VCaP (cell line): ENCODE measurements at regions not wholly inside any gene's neighbourhood (a gene's known extent, or its start where the extent isn't known, plus 50 kb on each side); places are given as distances from the start of the nearest gene placed in this dataset.

ENCODE experiments used
- H3K27ac ChIP-seq: fragments of 450-650 bp; 2 replicates; pipeline ENCODE4 v1.5.1; 2017
- CTCF ChIP-seq: fragments of 450-650 bp; conservative IDR thresholded peaks from 2 replicates; pipeline ENCODE4 v1.5.1; 2017; ENCODE audit warnings: mild to moderate bottlenecking, moderate library complexity

GRCh38 chr3:72591522-72592421, 256.5 kb downstream of the SHQ1 start:
- no peak overlapping the region for H3K27ac ChIP-seq

GRCh38 chr3:72590732-72591221, 257.5 kb downstream of the SHQ1 start:
- TF ChIP-seq CTCF = no peak
- no peak overlapping the region for H3K27ac ChIP-seq

More at GRCh38 chr3:72591522-72592421, 256.5 kb downstream of the SHQ1 start:
- no peak for TF ChIP-seq CTCF

- no peak for TF ChIP-seq CTCF
- no peak overlapping the region for H3K27ac ChIP-seq
These were observed 261.0 kb downstream of the SHQ1 start for GRCh38 chr3:72587282-72587681.

- no peak overlapping the region for H3K27ac ChIP-seq
- TF ChIP-seq CTCF = no peak
These were observed 261.6 kb downstream of the SHQ1 start for GRCh38 chr3:72586694-72587093.

- no peak for TF ChIP-seq CTCF
- H3K27ac ChIP-seq = no peak overlapping the region
These were observed 262.3 kb downstream of the SHQ1 start for GRCh38 chr3:72585966-72586365.

- no peak for TF ChIP-seq CTCF
- no peak overlapping the region for H3K27ac ChIP-seq
These were observed 264.0 kb downstream of the SHQ1 start for GRCh38 chr3:72584262-72584661.

- no peak overlapping the region for H3K27ac ChIP-seq
- no peak for TF ChIP-seq CTCF
These were observed 265.3 kb downstream of the SHQ1 start for GRCh38 chr3:72582963-72583362.
